Testis (tissue), 2 donors: ENCODE measurements at regions not wholly inside any gene's neighbourhood (a gene's known extent, or its start where the extent isn't known, plus 50 kb on each side); places are given as distances from the start of the nearest gene placed in this dataset.

ENCODE experiments used
- CTCF ChIP-seq, 3 experiments: fragments of 450-650 bp in 2 of 3; fragments of 200-600 bp in 1 of 3; sonication (generic) in 1 of 3; IDR thresholded peaks; one replicate each; pipeline ENCODE4 v1.5.1; 2016 to 2019; ENCODE audit warnings: antibody characterized with exemption in 3 of 3, mild to moderate bottlenecking in 2 of 3, moderate library complexity in 1 of 3
- POLR2A ChIP-seq: fragments of 450-650 bp; IDR thresholded peaks from one replicate; pipeline ENCODE4 v1.6.1; 2017; ENCODE audit warnings: antibody characterized with exemption, mild to moderate bottlenecking, moderate library complexity

DNA sequence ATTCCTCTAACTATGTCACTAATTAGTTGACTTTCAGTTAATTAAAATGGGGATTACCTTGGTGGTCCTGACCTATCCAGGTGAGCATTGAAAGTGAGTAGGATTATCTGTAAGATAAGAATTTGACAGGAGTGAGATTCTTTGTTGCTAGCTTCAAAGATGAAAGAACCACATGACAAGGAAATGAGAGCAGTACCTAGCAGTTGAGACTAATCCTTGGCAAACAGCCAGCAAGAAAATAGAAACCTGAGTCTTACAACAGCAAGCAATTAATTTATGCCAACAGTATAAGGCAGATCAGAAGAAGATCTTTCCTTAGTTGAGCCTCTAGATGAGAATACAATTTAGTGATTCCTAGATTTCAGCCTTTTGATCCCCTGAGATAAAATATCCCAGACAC is 1058.4 kb downstream of the LRFN5 start:
- TF ChIP-seq POLR2A (no peak), CTCF (IDR thresholded peaks at IDR 0.05) (no peak)
